ENCODE measurements at regions not wholly inside any gene's neighbourhood (a gene's known extent, or its start where the extent isn't known, plus 50 kb on each side); places are given as distances from the start of the nearest gene placed in this dataset.
"Not testable (repeated sequence)": the region's sequence is repeated elsewhere in the genome, so short reads cannot be mapped to it uniquely, and the experiment has no call there.

DNA sequence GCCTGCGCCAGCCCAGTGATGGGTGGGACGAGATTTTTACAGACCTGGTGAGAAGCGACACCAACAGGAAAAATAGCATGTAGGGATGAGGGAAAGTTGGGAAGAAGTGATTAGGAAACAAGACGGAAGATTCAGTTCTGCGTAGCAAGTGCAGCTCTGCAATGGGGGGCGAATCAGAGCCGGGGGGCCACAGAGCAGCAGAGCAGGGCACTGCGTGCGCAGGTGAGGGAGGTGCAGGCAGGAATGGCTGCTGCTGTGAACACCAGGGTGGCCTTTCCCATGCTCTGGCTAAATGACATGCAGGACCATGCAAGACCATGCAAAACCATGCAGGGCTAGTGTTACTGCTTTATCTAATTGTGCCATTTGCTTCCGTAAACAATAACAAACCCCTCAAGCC, 442.7 kb upstream of the FRG1 start:
- DNase-seq: no peak

DNA sequence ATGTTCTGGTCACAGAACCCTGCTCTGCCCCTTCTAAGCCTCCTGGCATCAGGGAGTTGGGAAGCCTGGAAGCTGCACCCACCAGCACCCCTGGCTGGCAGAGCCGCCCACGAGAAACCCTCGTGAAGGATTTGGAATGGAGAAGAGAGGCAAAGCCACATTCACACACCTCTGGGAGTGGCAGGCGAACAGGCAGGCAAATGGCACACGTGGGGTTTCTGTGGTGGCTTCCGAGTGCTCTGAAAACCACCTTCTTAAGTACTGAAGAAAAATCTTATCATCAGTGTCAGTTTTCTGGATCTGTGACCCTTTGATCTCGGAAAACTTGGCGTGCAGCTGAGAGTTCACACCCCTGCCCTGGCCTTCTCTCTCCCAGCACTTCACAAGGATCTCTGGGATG, 442.2 kb upstream of the FRG1 start:
- DNase-seq: no peak

DNA sequence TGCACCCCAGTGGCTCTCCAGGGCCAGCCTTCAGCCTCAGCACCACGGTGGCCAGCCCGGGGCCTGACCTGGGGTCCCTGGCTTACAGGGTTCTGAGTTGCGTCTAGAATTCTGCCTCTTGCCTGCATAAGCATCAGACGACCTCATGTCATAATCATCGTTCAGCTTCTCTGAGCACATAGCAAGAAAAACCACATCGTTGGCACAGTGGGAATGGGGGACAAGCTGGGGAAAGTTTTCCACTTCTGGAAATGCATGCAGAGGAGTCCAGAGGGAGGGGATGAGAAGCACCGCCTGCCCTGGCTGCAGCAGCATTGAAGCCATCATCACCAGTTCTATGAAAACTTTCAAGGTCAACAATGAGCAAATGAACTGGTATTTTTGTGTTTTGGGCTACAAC, 441.0 kb upstream of the FRG1 start:
- no peak for DNase-seq

DNA sequence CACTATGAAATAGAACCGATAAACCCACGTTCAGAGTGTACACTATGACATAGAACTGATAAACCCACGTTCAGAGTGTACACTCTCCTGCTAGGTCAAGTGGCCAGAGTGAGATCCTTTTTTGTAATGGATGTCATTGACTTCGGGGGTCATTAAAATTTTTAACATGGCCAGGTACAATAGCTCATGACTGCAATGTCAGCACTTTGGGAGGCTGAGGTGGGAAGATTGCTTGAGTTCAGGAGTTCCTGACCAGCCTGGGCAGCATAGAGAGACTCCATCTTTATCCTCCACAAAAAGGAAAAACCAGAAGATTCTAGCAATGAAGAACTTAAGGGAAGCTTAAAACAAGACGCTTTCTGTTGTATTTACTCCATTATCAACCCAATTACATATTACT, 439.7 kb upstream of the FRG1 start:
- no peak for DNase-seq

DNA sequence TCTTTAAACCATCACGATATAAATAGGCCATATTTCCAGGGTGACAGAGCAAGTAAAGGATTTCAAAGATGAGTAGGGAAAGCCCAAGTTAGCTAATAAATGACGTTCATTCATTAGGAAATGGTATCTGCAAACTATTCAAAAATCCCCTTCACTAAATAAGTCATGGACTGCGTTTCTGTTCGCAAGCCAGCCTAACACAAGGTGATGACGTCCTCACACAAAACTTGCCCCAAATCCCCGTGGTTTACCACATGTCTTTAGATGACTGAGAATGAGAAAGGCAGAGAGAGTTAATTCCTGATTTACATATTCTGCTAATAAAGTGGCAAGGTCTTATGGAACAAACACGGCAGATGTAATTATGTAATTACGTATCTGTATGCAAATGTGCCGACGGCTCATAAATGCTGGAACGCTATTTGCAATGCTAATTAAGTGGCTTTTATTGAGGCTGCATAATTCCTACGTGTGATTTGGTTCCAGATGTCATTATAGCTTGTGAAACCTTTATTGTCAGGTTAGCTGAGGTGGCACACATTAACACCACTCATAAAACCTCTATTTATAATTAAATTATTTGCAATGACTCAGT, 437.7 kb upstream of the FRG1 start:
- no peak for DNase-seq

DNA sequence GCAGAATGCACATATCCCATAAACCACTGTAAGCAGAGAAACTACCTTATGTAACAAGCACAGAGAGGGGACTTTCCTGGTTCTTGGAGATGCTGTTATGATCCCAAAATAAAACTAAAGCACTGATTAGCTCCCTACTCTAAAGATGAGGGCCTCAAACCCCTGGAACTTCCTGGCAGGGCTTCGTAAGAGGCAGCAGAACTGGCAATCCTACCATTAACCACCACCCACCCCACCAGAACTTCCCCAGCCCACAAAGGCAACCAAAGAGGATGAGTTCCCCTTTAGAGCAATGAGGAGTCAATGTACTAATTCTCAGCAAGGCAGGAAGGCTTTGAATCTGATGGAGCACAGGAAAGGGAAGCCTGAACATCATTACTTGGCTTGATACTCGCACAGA, 436.5 kb upstream of the FRG1 start:
- DNase-seq: no peak

DNA sequence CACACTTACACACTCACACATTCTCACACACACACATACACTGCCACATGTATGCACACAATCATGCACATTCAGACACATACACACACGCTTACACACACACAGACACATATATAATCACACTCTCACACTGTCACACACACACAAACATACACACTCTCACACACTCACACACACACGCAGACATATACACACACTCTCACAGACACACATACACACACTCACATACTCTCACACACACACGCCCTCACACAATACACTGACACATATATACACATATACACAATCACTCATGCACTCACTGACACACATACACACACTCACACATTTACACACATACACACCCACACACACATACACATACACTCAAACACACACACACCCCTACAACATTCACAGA, 435.3 kb upstream of the FRG1 start:
- DNase-seq: no peak

DNA sequence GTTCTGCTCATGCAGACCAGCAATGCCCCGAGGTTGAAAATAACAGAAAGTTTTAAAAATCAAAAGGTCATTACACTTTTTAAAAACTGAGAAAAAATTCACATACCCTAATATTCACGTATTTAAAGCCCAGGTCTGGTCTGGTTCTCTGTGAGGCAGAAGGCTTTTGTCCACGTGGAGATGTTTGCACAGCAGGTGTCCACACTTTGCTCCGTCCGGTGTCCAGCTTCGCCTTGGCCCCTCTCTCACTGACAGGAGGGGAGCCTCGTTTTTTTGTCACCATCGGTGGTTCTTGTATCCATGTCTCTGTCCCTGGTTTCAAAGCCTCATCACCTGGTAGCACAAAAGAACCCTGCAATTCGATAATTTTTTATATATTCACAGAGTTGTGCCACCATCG, 434.6 kb upstream of the FRG1 start:
- DNase-seq: no peak

DNA sequence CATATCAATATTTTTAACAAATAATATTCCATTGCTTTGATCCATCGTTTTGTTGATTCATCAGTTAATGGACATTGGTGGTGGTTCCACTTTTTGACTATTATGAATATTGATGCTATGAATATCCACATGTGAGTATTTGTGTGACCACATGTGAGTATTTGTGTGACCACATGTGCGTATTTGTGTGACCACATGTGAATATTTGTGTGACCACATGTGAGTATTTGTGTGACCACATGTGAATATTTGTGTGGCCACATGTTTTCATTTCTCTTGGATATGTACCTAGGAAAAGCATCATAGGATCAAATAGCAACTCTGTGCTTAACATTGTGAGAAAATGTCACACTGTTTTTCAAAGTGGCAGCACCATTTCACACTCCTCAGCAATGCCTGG, 433.6 kb upstream of the FRG1 start:
- no peak for DNase-seq

DNA sequence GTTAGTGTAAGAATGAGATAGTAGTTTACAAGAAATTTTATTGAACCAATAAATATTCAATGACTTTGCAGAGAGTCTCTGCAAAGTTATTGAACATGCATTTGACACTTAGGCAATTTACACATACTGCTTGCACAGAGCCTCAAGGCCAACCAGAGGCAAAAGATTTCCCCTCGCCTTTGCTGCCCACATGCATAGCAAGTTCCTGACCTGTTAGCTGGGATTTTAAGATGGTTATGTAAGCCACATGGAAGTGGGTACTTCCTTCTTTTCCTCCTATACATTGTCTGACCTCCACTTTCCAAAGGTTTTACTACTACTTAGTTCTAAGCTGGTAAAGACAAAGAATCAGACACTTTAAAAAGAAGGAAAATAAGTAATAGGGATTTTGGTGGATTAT, 430.1 kb upstream of the FRG1 start:
- no peak for DNase-seq

DNA sequence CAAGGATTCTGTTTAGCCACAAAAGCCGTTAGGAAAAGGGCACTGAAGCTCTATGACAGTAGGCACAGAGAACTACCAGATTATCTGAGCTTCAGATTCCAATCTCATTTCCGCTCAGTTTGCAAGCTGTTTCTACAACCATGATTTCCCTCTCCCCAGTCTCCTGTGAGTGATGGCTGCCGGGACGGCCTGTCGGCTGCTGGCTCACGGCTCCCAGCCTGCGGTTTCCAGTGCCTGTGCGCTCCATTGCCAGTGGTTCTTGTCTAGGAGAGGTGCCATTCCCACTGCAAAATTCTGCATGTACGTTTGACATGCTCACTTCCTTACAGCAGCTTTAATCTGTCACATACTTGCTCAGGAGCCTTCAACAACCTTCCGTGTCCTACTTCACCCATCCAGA, 429.1 kb upstream of the FRG1 start:
- no peak for DNase-seq

DNA sequence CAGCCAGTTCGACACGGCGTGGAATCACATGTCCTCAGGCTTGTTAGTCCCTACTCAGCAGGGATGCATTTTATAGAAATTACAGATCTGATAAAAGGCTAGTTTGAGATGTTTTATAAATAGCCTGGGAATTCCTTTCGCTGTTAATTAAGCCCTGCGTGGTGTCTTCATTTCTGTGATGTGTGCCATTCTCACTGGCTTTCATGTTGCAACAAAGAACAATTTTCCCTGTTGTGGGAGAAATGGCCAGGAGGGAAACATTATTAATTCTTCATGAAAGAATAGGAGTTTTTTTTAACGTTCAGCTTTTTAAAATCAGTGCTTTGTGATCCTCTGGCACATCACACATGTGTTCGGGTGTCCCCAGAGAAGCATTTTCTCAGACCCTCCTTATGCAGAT, 427.3 kb upstream of the FRG1 start:
- no peak for DNase-seq

DNA sequence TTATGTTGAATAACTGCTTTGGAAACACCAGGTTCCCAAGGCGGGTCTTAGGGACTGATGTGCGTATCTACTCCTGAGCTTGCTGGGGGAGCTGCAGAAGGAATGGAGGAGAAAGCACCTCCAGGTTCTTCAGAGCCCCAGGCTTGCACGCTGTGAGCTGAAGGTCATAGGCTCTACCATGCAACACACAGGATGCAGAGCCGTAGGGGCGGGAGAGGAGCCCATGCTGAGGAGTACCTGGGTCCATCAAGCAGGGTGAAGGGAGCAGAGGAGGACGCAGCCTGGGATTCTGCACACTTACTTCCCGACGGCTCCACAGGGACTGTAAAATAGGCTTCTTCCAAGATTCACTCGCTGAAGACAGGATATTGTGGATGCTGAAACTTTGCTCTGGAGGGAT, 426.5 kb upstream of the FRG1 start:
- DNase-seq: no peak

DNA sequence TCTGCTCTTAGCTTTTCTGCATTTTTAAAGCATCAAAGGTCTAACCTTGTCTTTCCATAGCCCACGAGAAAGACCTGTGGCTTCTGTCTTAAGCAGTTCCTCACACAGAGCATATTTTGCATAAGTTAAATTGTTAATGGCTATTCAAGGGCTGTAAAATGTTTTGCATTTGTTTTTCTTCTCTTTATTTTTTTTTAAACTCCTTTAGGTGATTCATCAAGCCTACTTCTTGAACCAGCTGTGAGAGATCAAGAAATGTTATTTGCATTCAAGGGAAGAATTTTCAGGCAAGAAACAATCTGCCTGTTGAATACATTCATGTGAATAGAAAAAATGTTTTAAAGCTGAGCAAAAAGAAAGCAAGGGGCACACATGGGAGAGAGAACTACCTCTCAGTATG, 423.8 kb upstream of the FRG1 start:
- no peak for DNase-seq

DNA sequence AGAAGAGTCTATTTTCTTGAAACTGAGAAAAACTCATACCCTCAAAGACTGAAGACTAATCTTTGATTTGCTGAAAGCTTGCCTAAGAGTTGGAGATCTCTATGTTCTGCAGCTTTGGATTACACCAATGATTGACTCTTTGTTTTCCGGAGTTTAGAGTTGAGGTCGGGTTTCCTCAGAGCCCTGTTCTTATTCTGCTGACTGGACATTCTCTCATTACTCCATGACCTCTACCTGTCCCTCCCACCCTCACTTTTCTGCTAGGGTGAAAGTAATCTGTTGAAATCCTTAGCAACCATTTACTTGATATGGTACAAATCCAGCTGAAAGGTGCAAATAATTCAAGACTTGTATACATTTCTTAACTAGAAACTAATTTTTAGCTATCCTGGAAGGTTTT, 421.5 kb upstream of the FRG1 start:
- DNase-seq: no peak

DNA sequence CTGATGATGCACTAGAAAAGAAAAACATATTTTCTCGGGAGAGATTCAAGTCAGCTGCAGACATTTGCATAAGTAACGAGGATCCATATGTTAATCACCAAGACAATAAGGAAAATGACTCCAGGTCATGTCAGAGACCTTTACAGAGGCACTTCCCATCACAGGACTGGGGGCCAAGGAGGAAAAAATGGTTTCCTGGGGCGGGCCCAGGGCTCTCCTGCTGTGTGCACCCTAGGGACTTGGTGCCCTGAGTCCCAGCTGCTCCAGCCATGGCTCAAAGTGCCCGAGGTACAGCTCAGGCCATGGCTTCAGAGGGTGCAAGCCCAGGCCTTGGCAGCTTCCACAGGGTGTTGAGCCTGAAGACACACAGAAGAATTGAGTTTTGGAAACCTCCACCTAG, 415.4 kb upstream of the FRG1 start:
- DNase-seq: no peak

DNA sequence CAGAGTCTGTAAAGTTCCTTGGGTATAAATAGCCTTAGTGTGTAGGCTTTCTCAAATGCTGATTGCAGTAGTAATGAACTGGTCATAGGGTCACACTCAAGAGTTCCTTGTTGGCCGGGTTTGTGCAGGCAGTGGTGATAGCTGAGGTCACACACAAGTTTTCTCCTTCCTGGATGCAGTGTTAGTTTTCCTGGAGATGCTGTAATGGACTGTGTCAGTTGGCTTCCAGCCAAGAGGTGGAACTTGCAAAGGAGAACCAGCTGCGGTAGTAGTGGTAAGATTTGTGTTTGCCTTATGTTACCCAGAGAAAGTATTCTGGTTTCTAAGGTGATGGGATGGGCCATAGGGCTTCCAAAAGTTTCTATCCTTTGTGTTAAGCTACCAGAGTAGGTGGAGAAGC, 409.8 kb upstream of the FRG1 start:
- DNase-seq: no peak

DNA sequence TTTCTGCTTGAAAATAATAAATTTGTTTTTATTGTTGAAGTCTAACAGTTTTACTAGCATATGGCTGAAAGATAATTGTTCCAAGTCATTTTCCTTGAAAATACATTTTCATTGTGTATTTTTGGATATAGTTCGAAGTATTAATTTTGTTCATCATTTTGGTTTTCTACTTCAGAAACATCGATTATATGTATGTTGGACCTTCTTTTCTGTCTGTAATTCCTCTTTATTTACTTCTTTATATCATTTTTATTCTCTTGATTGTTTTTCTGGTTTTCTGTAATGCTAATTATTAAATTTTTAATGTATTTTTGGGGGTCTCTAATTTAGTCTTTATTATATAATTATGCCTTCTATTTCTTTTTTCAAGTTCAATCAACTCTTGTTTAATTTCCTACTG, 407.1 kb upstream of the FRG1 start:
- DNase-seq: no peak

DNA sequence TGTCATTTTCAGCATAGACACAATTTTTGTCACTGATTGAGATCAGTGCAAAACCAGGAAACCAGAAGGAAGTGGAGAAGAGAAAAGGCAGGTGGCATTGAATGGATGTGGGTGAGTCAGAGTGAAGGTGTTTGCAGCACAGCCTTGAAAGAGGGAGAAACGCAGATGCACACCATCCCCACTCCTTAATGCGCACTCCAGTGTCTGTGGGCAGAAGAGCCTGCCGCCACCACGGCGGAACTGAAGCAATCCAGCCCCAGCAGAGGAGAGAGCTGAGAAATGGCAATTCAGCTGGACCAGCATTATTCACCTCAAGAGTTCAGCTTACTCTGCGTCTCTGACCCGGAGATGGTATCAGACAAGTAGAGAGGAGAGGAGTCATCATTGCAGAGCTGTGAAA, 393.1 kb upstream of the FRG1 start:
- no peak for DNase-seq

DNA sequence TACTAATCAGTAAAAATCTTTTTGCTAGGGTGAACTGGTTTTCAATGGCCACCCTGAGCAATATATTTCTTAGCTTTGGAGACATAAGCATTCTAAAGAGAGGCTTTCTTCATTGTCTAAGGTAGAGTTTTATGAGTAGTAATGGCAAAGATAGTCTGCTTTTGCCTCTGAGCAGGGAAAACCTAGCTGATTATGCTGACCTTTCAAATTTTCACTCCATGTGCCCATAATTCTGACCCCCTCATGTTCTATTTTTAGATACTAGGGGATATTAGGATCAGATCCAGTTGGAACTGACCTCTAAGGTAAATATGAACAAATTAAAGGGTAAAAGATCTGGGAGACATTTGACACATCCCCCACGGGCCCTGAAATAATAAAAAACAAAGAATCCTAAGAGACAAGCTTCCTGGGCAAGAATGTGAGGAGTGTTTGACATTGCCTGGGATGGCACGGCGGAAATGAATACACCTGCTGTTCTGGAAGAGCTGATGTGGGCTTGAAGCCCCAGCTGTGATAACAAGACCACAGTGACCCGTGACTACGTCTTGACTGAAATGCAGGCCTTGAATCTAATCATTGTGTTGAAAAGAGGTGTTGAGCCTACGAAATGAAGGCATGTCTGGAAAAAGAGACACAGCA, 392.1 kb upstream of the FRG1 start:
- DNase-seq: no peak

DNA sequence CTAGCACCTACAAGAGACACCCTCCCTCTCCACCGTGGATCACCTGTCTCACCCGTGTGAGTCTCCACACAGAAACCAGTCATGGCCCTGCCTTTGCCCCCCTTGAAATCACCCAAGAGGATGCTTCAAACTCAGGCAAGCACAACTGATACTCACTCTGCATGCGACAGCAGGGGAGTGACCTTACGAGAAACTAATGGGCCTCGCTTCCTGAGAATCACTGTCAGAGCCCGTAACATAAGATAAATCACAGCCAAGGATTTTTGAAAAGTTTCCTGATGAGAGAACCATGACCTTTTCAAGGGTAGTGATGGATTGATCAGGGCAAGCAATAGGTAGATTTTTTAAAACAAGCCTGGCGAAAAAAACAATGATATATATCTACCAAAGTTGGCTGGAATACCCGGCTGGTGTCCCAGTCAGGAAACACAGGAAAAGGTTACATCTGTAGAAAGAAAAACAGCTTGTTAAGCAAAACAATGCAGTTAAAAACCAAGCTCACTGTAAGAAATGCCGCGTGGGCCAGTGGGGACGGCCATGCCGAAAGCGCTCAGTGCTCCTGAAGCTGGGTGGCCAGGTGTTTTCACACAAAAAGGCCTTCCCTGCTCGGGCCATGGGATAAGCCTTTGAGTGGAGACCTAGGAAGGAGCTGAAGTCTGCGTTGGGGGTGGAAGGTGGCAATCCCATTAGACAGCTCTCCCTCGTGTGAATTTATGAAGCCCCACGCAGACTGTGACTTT, 388.6 kb upstream of the FRG1 start:
- DNase-seq: not testable (repeated sequence)

DNA sequence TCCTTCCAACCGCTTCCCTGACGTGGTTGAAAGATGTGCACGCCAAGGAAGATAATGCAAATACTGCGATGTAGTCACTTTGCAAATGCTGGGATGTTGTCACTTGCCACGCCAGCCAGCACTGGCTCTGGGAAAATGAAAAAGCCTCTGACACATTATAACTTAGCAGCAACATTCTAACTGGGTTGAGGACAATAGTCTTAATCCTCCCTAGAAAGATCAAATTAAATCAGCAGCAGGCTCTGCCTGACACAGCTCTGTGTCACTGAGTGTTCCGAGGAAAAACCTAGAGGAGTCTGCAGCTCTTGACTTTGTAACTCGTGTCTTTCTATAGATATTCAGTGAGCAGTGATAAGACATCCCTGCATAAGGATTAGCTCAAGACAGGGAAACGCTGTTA, 380.1 kb upstream of the FRG1 start:
- DNase-seq: not testable (repeated sequence)

DNA sequence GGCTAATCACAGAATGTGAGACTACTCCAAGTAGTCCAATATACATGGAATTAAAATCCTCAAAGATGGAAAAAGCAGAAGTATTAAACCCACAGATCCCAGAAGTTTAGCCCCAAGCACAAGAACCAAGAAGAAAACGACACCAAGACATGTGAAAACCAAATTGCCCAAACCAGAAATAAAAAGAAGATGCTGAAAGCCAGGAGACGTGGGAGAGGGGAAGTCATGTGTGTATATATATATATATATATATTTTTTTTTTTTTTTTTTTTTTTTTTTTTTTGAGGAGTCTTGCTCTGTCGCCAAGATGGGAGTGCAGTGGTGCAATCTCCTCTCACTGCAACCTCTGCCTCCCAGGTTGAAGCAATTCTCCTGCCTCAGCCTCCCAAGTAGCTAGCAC, 376.9 kb upstream of the FRG1 start:
- DNase-seq: not testable (repeated sequence)

DNA sequence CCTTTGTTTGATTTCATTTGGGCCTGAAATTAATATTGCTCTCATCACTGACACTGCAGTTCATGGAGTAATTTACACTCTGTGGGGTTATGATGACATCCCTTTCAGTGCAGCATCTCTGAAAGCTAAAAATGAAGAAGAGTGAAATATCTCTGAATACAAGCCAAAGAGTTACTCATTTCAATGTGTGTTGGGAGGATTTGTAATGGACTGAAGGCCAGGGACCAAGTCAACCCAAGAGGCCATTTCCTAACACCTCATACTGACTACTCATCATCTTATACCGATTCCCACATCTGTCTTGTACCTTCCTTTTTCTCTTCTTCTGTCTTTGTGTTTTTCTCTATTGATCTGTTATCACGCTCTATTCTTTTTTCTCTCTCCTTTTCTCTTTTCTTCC, 374.4 kb upstream of the FRG1 start:
- not testable (repeated sequence) for DNase-seq

DNA sequence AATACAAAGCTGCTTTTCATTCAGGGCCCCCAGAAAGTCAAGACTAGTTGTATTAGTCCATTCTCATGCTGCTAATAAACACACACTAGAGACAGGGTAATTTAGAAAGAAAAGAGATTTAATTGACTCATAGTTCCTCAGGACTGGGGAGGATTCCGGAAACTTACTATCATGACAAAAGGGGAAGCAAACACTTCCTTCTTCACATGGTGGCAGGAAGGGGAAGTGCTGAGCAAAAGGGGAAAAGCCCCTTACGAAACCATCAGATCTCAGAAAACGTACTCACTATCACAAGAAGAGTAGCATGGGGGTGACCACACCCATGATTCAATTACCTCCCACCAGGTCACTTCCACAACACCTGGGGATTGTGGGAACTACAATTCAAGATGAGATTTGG, 373.8 kb upstream of the FRG1 start:
- DNase-seq: not testable (repeated sequence)
